Skeletal muscle satellite cell (primary cell): ENCODE measurements at regions not wholly inside any gene's neighbourhood (a gene's known extent, or its start where the extent isn't known, plus 50 kb on each side); places are given as distances from the start of the nearest gene placed in this dataset.

Source experiments
- H3K27me3 ChIP-seq: 2 replicates; pipeline ENCODE4 v1.7.0; 2013; ENCODE audit warnings: low read length; ENCODE audit not compliant: control insufficient read depth, insufficient read depth
- H3K36me3 ChIP-seq: 2 replicates; pipeline ENCODE4 v1.7.0; 2013; ENCODE audit warnings: mild to moderate bottlenecking, control low read depth, low read length; ENCODE audit not compliant: insufficient read depth
- H3K4me1 ChIP-seq: 2 replicates; pipeline ENCODE4 v1.7.0; 2013; ENCODE audit warnings: low read length; ENCODE audit not compliant: control insufficient read depth, insufficient read depth
- H3K4me2 ChIP-seq: 2 replicates; pipeline ENCODE4 v1.7.0; 2013; ENCODE audit warnings: mild to moderate bottlenecking, low read length
- H3K4me3 ChIP-seq: 2 replicates; pipeline ENCODE4 v1.7.0; 2013; ENCODE audit warnings: low read length
- H3K9ac ChIP-seq: 2 replicates; pipeline ENCODE4 v1.7.0; 2013; ENCODE audit warnings: mild to moderate bottlenecking, low read depth, low read length, moderate library complexity
- H3K9me3 ChIP-seq: replicated peaks from 2 replicates; pipeline ENCODE4 v1.7.0; 2013; ENCODE audit warnings: mild to moderate bottlenecking, control low read depth, low read length

DNA sequence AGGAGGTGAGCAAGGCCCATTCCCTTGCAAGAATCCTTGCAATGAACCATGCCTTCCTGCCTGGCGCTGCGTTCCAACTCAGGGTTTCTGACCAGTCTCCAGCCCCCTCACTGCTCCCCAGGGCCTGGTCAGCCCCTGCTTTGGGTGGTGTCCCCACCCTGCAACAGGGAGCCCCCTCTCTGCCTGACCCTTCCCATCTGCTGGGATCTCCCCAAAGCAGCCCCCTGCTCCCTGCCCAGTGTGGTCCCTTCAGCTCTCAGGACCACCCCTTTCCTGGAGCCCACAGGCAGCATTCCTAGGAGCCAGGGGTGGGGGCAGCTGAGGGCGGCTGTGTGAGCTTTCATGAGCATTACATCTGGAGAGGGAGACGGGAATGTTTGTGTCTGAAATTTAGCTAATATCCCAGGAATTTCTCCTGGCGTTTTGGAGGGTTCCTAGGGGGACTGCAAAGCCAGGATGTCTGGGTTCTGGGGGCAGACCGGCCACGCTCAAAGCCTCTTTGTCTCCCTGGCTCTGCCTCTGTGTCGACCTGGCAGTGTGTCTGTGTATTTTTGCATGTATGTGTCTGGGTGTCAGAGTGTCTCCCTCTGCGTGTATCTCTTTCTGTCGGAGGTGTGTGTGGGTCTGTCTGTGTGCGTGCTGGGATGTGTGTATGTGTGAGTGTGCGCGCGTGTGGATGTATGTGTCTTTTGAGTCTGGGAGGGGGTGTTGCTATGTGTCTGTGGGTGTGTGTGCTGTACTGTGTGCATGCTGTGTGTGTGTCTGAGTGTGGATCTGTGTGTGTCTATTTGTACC, 300.5 kb upstream of the ZMIZ1 start:
- Histone ChIP-seq H3K4me1 (no peaks in the 10 kb centered on the region), H3K9me3 (no peaks in the 10 kb centered on the region), H3K36me3 (no peaks in the 10 kb centered on the region), H3K27me3 (peaks cover 34% of the 10 kb centered on the region), H3K4me2 (no peak overlapping the region), H3K4me3 (no peak overlapping the region), H3K9ac (no peak overlapping the region)

- no peaks in the 10 kb centered on the region for H3K36me3 ChIP-seq
- H3K4me1 ChIP-seq = no peaks in the 10 kb centered on the region
- no peak overlapping the region for H3K9ac ChIP-seq
- H3K4me2 ChIP-seq = no peak overlapping the region
- peaks cover 33% of the 10 kb centered on the region for H3K27me3 ChIP-seq
- no peak overlapping the region for H3K4me3 ChIP-seq
- no peaks in the 10 kb centered on the region for H3K9me3 ChIP-seq
Measured at GRCh38 chr10:78768876-78769275, 299.9 kb upstream of the ZMIZ1 start.

GRCh38 chr10:78769526-78769925, 299.2 kb upstream of the ZMIZ1 start:
- no peak overlapping the region for H3K4me2 ChIP-seq
- H3K27me3 ChIP-seq = peaks cover 29% of the 10 kb centered on the region
- no peak overlapping the region for H3K9ac ChIP-seq
- H3K4me3 ChIP-seq = no peak overlapping the region
- no peaks in the 10 kb centered on the region for H3K4me1 ChIP-seq
- H3K9me3 ChIP-seq = no peaks in the 10 kb centered on the region
- H3K36me3 ChIP-seq = no peaks in the 10 kb centered on the region

DNA sequence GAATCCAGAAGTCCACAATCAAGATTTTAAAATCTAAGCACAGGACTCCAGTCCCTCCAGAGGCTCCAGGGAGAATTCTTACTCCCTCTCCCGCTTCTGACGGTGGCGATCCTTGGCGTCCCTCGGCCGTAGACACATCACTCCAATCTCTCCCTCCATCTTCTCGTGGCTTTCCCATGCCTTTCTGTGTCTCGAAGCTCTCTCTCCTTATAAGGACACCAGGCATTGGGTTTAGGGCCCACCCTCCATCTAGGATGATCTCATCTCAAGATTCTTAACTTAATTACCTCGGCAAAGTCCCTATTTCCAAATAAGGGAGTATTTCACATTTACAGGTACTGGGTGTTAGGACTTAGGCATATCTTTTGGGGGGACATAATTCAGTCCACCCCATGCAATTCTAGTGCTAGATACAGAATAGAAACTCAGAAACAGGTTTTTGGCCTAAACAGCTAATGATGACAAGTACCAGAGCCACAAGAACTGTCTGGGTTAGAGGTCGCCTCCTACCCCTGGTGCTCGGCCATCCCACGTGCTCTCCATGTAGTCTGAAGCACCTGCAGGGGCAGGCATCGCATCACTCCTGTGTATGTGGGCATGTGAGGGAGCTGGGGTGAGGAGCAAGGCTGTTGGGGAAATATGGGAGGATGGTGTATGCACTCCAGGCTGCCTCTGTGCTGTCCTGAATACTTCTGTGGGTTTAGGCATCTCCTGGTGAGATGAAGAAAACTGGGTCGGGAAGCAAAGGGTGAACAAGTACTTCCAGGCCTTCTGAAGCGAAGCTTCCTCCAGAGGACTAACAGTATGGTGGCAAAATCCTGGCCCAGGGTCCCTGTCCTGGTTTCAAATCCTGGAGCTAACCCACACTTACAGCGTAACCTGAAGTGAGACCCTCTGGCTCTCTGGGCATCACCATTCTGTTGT, 298.3 kb upstream of the ZMIZ1 start:
- no peaks in the 10 kb centered on the region for H3K36me3 ChIP-seq
- no peaks in the 10 kb centered on the region for H3K4me1 ChIP-seq
- H3K9ac ChIP-seq = no peak overlapping the region
- no peak overlapping the region for H3K4me3 ChIP-seq
- no peaks in the 10 kb centered on the region for H3K9me3 ChIP-seq
- no peak overlapping the region for H3K4me2 ChIP-seq
- peaks cover 25% of the 10 kb centered on the region for H3K27me3 ChIP-seq

DNA sequence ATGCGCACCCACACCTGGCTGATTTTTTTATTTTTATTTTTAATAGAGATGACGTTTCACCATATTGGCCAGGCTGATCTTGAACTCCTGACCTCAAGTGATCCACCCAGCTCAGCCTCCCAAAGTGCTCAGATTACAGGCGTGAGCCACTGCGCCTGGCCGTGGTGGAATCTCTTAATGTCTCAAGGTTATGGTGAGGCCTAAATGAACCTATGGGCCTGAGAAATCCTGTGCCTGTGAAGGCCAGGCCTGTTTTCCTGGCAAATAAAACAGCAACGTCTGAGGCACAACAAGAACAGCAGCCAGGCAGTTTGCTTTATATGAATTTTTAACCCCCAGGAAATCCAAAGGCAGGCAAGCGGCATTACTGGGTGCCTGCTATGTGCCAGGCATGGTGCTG, 297.5 kb upstream of the ZMIZ1 start:
- Histone ChIP-seq H3K4me1 (no peaks in the 10 kb centered on the region), H3K36me3 (no peaks in the 10 kb centered on the region), H3K27me3 (peaks cover 16% of the 10 kb centered on the region), H3K4me2 (no peak overlapping the region), H3K9me3 (no peaks in the 10 kb centered on the region), H3K4me3 (no peak overlapping the region), H3K9ac (no peak overlapping the region)

GRCh38 chr10:78771808-78772455, 296.8 kb upstream of the ZMIZ1 start:
- H3K36me3 ChIP-seq = no peaks in the 10 kb centered on the region
- H3K9me3 ChIP-seq = no peaks in the 10 kb centered on the region
- H3K4me3 ChIP-seq = no peak overlapping the region
- no peak overlapping the region for H3K9ac ChIP-seq
- no peak overlapping the region for H3K4me2 ChIP-seq
- no peaks in the 10 kb centered on the region for H3K4me1 ChIP-seq
- peaks cover 14% of the 10 kb centered on the region for H3K27me3 ChIP-seq

DNA sequence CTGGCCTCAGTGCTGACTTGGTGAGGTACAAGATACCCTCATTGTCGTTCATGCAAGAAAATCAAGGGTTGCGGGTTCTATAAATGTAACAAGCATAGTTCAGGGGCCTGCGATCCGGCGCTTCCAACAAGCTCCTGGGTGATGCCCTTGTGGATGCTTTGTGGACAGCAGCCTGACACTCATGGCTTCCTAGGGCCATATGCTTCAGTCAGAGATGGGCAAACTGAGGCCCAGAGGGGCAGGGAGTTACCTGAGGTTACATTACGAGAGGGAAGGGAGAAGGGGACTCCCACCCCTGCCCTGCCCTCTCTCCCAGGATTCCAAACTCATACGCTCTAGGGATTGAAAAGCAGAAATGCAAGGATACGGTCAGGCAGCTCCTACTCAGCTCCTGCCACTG, 296.3 kb upstream of the ZMIZ1 start:
- Histone ChIP-seq H3K4me2 (no peak overlapping the region), H3K9me3 (no peaks in the 10 kb centered on the region), H3K36me3 (no peaks in the 10 kb centered on the region), H3K4me3 (no peak overlapping the region), H3K27me3 (peaks cover 14% of the 10 kb centered on the region), H3K9ac (no peak overlapping the region), H3K4me1 (no peaks in the 10 kb centered on the region)

GRCh38 chr10:78772986-78773530, 295.7 kb upstream of the ZMIZ1 start:
- Histone ChIP-seq H3K4me1 (no peaks in the 10 kb centered on the region), H3K27me3 (peaks cover 19% of the 10 kb centered on the region), H3K9ac (no peak overlapping the region), H3K4me3 (no peak overlapping the region), H3K4me2 (no peak overlapping the region), H3K36me3 (no peaks in the 10 kb centered on the region), H3K9me3 (no peaks in the 10 kb centered on the region)

DNA sequence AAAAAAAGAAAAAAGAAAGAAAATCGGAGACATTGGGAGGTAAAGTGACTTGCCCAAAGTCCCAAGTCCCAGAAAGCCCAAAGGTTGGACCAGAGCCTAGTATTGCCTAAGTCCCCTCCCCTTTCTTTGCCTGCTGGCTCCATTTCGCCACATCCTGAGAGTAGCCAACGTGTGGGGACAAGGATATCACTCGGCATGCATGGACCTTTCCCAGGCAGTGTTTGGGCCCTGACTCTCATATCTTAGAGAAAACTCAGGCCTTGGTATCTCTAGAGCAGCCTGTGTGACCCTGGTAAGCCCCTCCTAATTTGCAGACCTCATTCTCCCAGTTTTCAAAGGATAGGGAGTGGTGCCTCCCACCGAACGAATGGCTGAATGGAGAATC, 294.2 kb upstream of the ZMIZ1 start:
- H3K27me3 ChIP-seq = peaks cover 22% of the 10 kb centered on the region
- peaks cover 7% of the 10 kb centered on the region for H3K4me1 ChIP-seq
- H3K36me3 ChIP-seq = no peaks in the 10 kb centered on the region
- no peaks in the 10 kb centered on the region for H3K9me3 ChIP-seq
- H3K4me2 ChIP-seq = no peak overlapping the region
- H3K9ac ChIP-seq = no peak overlapping the region
- no peak overlapping the region for H3K4me3 ChIP-seq

DNA sequence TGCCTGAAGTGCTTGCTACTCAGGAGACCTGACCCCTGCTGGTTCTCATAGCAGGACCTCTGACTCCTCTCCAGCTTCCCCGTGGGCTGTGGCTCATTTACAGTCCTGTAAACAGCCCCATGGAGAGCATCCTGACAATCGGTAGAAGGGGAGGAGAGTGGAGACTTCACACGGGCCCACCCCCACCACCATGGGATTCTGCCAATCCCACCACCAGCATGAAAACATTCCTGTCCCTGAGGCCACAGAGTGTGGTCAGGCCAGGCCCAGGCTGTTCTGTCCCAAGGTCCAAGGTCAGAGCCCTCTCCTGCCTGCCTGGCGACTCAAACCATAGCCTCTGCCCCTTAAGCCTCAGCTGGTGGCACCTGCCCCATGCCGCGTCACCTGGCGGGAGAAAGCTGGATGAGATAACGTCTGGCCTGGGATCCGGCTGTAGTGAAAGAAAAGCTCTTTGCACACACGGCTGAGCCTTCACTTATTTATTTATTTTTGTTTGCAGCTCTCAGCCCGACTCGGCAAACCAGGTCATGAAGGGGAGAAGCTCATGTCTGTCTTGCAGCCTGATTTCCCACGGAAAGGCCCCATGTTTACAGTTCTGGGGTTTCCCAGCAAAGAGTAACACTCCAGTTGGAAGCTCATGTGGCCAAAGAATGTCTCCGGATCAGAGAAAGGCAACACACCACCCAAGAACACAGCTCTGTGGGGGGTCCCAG, 293.6 kb upstream of the ZMIZ1 start:
- H3K27me3 ChIP-seq = peaks cover 18% of the 10 kb centered on the region
- no peak overlapping the region for H3K4me3 ChIP-seq
- H3K4me1 ChIP-seq = peaks cover 7% of the 10 kb centered on the region
- H3K9ac ChIP-seq = no peak overlapping the region
- H3K36me3 ChIP-seq = no peaks in the 10 kb centered on the region
- H3K9me3 ChIP-seq = no peaks in the 10 kb centered on the region
- H3K4me2 ChIP-seq = no peak overlapping the region

DNA sequence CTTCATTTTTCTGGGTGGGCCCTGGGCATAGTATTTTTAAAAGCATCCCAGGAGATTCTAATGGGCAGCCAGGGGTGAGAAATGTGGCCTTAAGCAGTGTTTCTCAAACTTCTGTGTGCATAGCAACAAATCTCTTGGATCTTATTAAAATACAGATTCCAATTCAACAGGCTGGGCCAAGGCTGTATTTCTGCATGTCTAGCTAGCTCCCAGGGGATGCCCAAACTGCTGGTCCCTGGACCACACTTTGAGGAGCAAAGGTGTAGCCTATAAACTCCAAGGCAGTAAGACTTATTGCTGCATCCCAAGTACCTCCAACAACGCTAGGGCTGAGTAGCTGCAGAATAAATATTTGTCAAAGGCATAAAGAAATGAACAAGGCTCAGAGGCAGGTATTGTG, 292.9 kb upstream of the ZMIZ1 start:
- Histone ChIP-seq H3K4me3 (no peak overlapping the region), H3K4me2 (no peak overlapping the region), H3K27me3 (peaks cover 16% of the 10 kb centered on the region), H3K4me1 (peaks cover 7% of the 10 kb centered on the region), H3K9ac (no peak overlapping the region), H3K9me3 (no peaks in the 10 kb centered on the region), H3K36me3 (no peaks in the 10 kb centered on the region)
